ENCODE measurements at regions not wholly inside any gene's neighbourhood (a gene's known extent, or its start where the extent isn't known, plus 50 kb on each side); places are given as distances from the start of the nearest gene placed in this dataset.
"Not testable (repeated sequence)": the region's sequence is repeated elsewhere in the genome, so short reads cannot be mapped to it uniquely, and the experiment has no call there.

GRCh38 chr9:94478755-94479730, 75.8 kb upstream of the PCAT7 start:
- DNase-seq, result no peak

- no peak for DNase-seq
Measured at GRCh38 chr9:94479757-94480156, 75.1 kb upstream of the PCAT7 start.

GRCh38 chr9:94480205-94480604, 74.7 kb upstream of the PCAT7 start:
- no peak for DNase-seq

GRCh38 chr9:94482110-94482509, 72.8 kb upstream of the PCAT7 start:
- no peak for DNase-seq

GRCh38 chr9:94490465-94490864, 64.4 kb upstream of the PCAT7 start:
- DNase-seq, result no peak

GRCh38 chr9:94492125-94492524, 62.8 kb upstream of the PCAT7 start:
- DNase-seq, result not testable (repeated sequence)

GRCh38 chr9:94498801-94499453, 56.0 kb upstream of the PCAT7 start:
- DNase-seq, result no peak

GRCh38 chr9:94504358-94504757, 50.5 kb upstream of the PCAT7 start:
- DNase-seq, result no peak
